ENCODE measurements at regions not wholly inside any gene's neighbourhood (a gene's known extent, or its start where the extent isn't known, plus 50 kb on each side); places are given as distances from the start of the nearest gene placed in this dataset.

GRCh38 chr7:84939888-84940287 lies 247.0 kb downstream of the SEMA3D start (continued):
- TF ChIP-seq POU6F1 (CRISPR knock-in tag; IDR thresholded peaks at IDR 0.05; ENCODE audit: borderline replicate concordance, low read depth) (no peak), TOX (CRISPR knock-in tag; IDR thresholded peaks at IDR 0.05; ENCODE audit: borderline replicate concordance) (no peak)

- TF ChIP-seq BACH2 (CRISPR knock-in tag; IDR thresholded peaks at IDR 0.05; ENCODE audit: borderline replicate concordance) (no peak), ISL1 (CRISPR knock-in tag; IDR thresholded peaks at IDR 0.05) (no peak), PPARA (CRISPR knock-in tag; IDR thresholded peaks at IDR 0.05; ENCODE audit: borderline replicate concordance) (no peak), TSHZ2 (CRISPR knock-in tag; IDR thresholded peaks at IDR 0.05) (no peak), TCF4 (CRISPR knock-in tag; IDR thresholded peaks at IDR 0.05; ENCODE audit: borderline replicate concordance) (no peak), ZFP3 (CRISPR knock-in tag; IDR thresholded peaks at IDR 0.05) (no peak), ZC3H10 (CRISPR knock-in tag; IDR thresholded peaks at IDR 0.05) (no peak), CREB5 (CRISPR knock-in tag; IDR thresholded peaks at IDR 0.05; ENCODE audit: low read depth) (no peak), ZNF8 (CRISPR knock-in tag; IDR thresholded peaks at IDR 0.05) (no peak), RARB (CRISPR knock-in tag; IDR thresholded peaks at IDR 0.05) (no peak), ZNF70 (CRISPR knock-in tag; IDR thresholded peaks at IDR 0.05) (no peak), PATZ1 (CRISPR knock-in tag; IDR thresholded peaks at IDR 0.05; ENCODE audit: borderline replicate concordance) (no peak)
- ATAC-seq: no peak
Measured at GRCh38 chr7:84939442-84939841, 247.4 kb downstream of the SEMA3D start.

GRCh38 chr7:84924353-84924752 lies 262.5 kb downstream of the SEMA3D start:
- ATAC-seq: no peak
- no peak for TF ChIP-seq TSHZ2 (CRISPR knock-in tag; IDR thresholded peaks at IDR 0.05)
- no peak for TF ChIP-seq OSR1 (CRISPR knock-in tag; IDR thresholded peaks at IDR 0.05)
- TF ChIP-seq ISL1 (CRISPR knock-in tag; IDR thresholded peaks at IDR 0.05): no peak
- TF ChIP-seq CSRNP3 (CRISPR knock-in tag; IDR thresholded peaks at IDR 0.05): no peak
- TF ChIP-seq ZFP30 (CRISPR knock-in tag; IDR thresholded peaks at IDR 0.05): no peak
- no peak for TF ChIP-seq ZNF565 (CRISPR knock-in tag; conservative IDR thresholded peaks at IDR 0.05; ENCODE audit: low read depth)
- no peak for TF ChIP-seq ESRRG (CRISPR knock-in tag; IDR thresholded peaks at IDR 0.05)
- no peak for TF ChIP-seq BACH2 (CRISPR knock-in tag; IDR thresholded peaks at IDR 0.05; ENCODE audit: borderline replicate concordance)
- TF ChIP-seq CSDC2 (CRISPR knock-in tag; IDR thresholded peaks at IDR 0.05): no peak
- no peak for TF ChIP-seq PATZ1 (CRISPR knock-in tag; IDR thresholded peaks at IDR 0.05; ENCODE audit: borderline replicate concordance)
- no peak for TF ChIP-seq RARB (CRISPR knock-in tag; IDR thresholded peaks at IDR 0.05)
- TF ChIP-seq PPARA (CRISPR knock-in tag; IDR thresholded peaks at IDR 0.05; ENCODE audit: borderline replicate concordance): no peak
- no peak for TF ChIP-seq POU6F1 (CRISPR knock-in tag; IDR thresholded peaks at IDR 0.05; ENCODE audit: borderline replicate concordance, low read depth)
- no peak for TF ChIP-seq ZFP3 (CRISPR knock-in tag; IDR thresholded peaks at IDR 0.05)
- no peak for TF ChIP-seq SNAI2 (CRISPR knock-in tag; IDR thresholded peaks at IDR 0.05)
- TF ChIP-seq ZC3H10 (CRISPR knock-in tag; IDR thresholded peaks at IDR 0.05): no peak
